Fibroblast of skin of abdomen (primary cell): ENCODE measurements at regions not wholly inside any gene's neighbourhood (a gene's known extent, or its start where the extent isn't known, plus 50 kb on each side); places are given as distances from the start of the nearest gene placed in this dataset.

ENCODE experiments used
- DNase-seq: peaks from one replicate; pipeline ENCODE4 v3.0.0-alpha.2; 2013

GRCh38 chr10:78320506-78320905, 286.8 kb downstream of the RPS24 start:
- DNase-seq = no peak

GRCh38 chr10:78321000-78321399, 287.3 kb downstream of the RPS24 start:
- DNase-seq = peak; percentile 53

- no peak for DNase-seq
These were observed 287.8 kb downstream of the RPS24 start for GRCh38 chr10:78321500-78321899.

GRCh38 chr10:78326372-78326771, 292.7 kb downstream of the RPS24 start:
- no peak for DNase-seq

GRCh38 chr10:78327778-78328591, 294.3 kb downstream of the RPS24 start:
- DNase-seq = no peak

- no peak for DNase-seq
These were observed 295.1 kb downstream of the RPS24 start for GRCh38 chr10:78328592-78329404.

GRCh38 chr10:78330884-78331283, 297.2 kb downstream of the RPS24 start:
- DNase-seq = no peak

- DNase-seq = peak; percentile 66
These were observed 297.8 kb downstream of the RPS24 start for GRCh38 chr10:78331391-78331922.

- no peak for DNase-seq
These were observed 298.3 kb downstream of the RPS24 start for GRCh38 chr10:78332012-78332411.

GRCh38 chr10:78332657-78333056, 299.0 kb downstream of the RPS24 start:
- no peak for DNase-seq

- no peak for DNase-seq
These were observed 299.9 kb downstream of the RPS24 start for GRCh38 chr10:78333362-78334143.

- DNase-seq = no peak
These were observed 301.7 kb downstream of the RPS24 start for GRCh38 chr10:78335371-78335690.

GRCh38 chr10:78335691-78336401, 302.2 kb downstream of the RPS24 start:
- no peak for DNase-seq

GRCh38 chr10:78336402-78336791, 302.7 kb downstream of the RPS24 start:
- peak; percentile 94 for DNase-seq

- DNase-seq = no peak
These were observed 303.4 kb downstream of the RPS24 start for GRCh38 chr10:78337016-78337415.

GRCh38 chr10:78337646-78338391, 304.2 kb downstream of the RPS24 start:
- DNase-seq = peak; percentile 58

GRCh38 chr10:78338717-78339116, 305.1 kb downstream of the RPS24 start:
- no peak for DNase-seq

GRCh38 chr10:78339251-78339650, 305.6 kb downstream of the RPS24 start:
- no peak for DNase-seq

GRCh38 chr10:78341953-78342614, 308.4 kb downstream of the RPS24 start:
- no peak for DNase-seq

- no peak for DNase-seq
These were observed 309.4 kb downstream of the RPS24 start for GRCh38 chr10:78342827-78343653.
